ENCODE measurements at regions not wholly inside any gene's neighbourhood (a gene's known extent, or its start where the extent isn't known, plus 50 kb on each side); places are given as distances from the start of the nearest gene placed in this dataset.

DNA sequence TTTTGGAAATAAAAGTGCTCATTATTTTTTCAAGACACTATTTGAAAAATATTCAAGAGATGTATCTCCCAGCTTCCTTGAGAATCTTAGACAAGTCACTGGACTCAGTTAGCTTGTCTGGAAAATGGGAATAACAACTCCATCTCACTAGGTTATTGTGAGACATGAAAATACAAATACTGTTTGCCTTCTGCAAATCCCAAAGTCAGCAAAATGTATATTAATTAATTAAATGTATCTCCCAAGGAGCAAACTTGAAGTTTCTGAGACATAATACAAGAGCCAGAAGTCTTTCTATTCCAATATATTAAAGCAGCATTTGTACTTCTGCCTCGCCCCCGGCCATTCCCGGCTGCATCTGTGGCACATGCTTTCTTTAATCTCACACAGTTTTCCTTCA is 54.6 kb upstream of the ID4 start:
- no peak for DNase-seq

Measured in activated CD4-positive, alpha-beta T cell treated with anti-CD3 and anti-CD28 coated beads for 48 hours (primary cell).